Activated CD4-positive, alpha-beta T cell treated with anti-CD3 and anti-CD28 coated beads, Interleukin-2, amount 50 U/mL, for 1 hour (primary cell): ENCODE measurements at regions not wholly inside any gene's neighbourhood (a gene's known extent, or its start where the extent isn't known, plus 50 kb on each side); places are given as distances from the start of the nearest gene placed in this dataset.

Experiments
- DNase-seq: peaks from one replicate; pipeline ENCODE4 v3.0.0-alpha.2; 2020

DNA sequence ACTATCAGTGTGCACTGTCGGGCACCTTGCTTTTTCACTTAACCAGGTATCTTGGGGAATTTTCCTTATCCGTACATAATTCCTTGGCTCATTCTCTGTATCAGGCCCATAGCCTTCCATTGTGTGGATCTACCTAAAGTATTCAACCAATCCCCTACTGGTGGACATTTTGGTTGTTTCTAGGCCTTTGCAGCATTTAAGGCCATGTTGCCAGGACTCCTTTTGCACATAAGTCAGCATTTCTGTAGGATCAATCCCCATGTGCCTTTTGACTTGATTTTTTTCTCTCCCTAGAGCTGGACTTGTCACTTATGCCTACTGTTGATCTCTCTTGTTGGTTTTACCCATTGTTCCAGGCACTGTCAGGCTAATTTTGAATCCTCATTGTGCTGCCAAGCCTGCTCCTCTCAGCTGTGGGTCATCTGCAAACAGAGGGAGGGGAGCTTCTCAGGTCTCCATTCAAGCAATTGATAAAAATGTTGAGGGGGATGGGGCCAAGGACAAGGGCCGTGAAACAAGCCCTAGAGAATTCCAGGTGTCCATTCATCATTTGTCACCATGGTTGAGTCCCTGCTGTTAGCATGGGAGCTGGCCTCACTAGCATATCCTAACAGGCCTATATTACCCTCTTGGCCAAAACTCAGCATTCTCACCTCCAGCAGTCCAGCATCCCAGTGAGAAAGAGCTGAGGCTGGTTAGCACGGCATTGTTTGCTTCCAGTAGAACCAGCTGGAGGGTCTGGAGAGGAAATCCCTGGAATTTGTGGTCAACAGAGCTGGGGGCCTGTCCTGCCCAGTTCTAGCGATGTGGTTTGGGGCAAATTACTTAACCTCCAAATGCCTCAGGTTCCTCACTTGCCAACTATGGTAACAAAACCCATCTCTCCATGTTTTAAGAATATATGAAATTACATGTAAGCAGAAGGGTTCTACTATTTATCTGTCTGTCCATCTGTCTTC is 178.4 kb downstream of the MRPL14 start:
- no peak for DNase-seq

DNA sequence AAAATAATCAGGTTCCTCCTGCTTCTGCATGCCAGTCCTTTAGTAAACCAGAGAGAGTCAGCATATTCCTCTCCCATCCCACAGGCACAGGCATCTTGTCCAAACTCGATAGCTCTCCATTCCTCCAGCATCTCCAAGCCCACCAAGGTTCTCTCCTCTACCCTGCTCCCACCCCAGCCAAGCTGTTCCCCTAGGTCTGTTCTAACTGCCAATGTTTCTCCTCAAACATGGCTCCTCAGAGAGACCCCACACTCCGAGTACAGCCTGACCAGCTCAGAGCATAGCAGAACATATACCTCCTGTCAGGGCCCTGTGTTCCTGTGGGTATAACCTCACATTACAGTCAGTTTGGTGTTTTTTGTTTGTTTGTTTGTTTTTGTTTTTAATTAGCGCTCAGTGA is 177.8 kb downstream of the VEGFA start:
- DNase-seq, result no peak

GRCh38 chr6:43946641-43947363 is 176.8 kb downstream of the VEGFA start:
- DNase-seq, result no peak

DNA sequence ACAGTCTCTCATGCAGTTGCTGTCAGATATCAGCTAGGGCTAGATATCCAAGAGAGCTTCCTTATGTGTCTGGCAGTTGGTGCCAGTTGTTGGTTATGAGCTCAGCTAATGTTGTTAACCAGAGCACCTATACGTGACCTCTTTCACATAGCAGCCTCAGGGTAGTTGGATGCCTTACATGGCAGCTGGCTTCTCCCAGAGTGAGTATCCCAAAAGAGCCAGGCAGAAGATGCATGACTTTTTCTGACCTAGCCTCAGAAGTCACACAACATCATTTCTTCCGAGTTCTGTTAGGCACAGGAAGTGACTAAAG is 175.7 kb downstream of the VEGFA start:
- DNase-seq, result no peak

DNA sequence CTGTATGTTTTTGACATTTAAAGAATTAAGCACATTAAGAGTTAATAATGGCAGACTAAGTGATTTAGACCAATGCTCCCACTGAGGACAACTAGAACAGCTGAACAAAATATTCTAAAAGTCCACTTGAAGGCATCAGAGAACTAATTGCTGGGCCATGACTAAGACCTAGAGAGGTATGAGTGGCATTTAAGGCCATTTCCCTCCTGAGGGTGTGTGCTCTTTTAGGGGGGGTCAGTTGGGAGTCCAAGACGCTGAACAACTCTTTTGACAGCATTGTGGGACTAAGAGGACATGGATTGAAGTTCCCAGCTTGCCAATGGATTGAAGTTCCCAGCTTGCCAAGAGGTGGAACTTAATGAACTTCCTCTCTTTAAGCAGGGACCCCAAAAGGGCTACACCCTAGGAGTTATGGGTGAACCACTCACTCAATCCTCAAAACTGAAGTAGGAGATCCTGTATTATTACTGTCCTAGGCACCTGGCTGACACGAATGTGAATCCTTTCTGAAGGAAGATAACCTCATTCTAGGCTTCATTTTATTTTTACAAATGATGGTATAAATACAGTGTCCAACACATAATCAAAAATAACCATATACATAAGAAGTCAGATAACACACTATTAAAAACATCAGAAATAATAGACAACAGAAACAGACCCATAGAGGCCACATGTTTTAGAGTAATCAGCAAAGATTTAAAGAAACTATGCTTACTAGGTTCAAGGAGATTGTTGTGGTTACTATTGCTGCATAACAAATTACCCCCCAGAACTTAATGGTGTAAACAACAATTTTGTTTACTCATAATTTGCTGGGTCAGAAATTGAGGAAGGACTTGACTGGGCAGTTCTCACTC is 175.1 kb downstream of the VEGFA start:
- DNase-seq, result no peak

DNA sequence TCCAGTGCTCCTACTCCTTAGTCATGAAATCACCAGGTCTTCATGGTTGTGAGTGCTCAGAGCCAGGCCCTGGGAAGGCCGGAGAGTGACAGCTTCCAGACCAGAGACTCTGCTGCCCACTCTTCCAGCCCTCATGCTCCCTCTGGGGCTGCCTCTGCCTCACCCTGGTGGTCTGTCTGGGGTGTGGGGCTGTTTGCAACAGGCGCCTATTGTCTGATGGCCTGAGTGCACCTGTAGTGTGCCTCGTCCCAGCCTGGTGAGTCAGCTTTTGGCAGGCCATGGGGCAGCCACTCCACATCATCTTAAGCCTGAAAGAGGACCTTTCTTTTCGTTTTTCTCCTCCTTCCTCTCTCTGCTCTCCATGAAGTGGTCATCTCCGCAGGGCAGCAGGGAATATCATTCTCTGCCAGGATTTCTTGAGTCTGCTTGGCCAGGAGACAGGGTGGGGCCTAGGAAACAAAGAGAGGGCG is 173.8 kb downstream of the VEGFA start:
- DNase-seq, result no peak

GRCh38 chr6:43943099-43943766 is 173.2 kb downstream of the VEGFA start:
- no peak for DNase-seq

DNA sequence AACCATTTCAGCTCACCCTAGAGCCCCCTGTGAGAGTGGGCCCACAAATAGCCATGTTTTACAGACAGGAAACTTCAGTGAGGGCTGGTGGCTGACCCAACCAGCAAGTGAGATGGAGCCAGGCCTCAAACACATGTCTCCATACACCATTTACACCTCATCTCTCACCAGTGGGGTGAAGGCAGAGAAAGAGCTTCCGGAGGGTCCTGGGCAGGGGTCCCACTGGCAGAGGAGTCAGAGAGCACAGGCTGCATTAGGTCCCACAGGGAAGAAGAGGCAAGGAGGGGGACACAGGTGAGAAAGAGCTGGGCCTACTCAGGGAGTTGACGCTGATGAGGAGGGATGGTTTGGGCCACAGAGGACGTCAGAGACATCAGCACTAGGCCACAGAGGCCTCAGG is 172.6 kb downstream of the VEGFA start:
- no peak for DNase-seq

GRCh38 chr6:43942011-43942442 is 172.0 kb downstream of the VEGFA start:
- DNase-seq, result no peak

- DNase-seq, result no peak
These were observed 171.2 kb downstream of the VEGFA start for GRCh38 chr6:43941174-43941573.

DNA sequence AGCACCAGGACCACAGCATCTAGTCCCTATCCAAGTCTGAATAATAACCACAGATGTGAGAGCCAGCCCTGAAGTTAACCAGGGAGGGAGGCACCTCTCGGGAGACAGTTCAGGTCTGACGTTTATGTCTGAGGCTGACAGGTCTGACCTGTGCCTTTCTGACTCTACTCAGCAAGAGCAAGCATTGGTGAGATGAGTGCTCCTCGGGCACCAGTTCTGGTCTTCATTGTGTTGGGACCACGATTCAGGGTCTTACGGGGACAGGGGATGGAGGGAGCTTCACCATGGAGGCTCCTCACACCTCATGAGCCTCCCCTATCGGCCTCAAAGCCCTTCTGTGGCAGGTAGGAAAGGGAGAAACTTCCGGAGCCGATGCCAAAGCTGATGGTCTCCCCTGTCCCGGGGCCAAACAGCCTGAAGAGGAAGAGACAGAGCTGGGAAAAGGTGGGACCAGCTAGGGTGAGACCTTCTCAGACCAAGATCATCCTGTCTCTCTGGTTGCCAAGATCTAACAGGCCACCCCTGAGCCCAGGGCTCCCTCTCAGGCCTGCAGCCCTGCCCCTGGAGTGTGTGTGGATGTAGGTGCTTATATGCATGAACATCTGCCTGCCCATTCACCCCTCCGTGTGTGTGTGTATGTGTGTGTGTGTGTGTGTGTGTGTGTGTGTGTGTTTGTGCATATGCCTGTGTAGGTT is 170.5 kb downstream of the VEGFA start:
- DNase-seq, result no peak

GRCh38 chr6:43940071-43940392 is 170.0 kb downstream of the VEGFA start:
- no peak for DNase-seq

DNA sequence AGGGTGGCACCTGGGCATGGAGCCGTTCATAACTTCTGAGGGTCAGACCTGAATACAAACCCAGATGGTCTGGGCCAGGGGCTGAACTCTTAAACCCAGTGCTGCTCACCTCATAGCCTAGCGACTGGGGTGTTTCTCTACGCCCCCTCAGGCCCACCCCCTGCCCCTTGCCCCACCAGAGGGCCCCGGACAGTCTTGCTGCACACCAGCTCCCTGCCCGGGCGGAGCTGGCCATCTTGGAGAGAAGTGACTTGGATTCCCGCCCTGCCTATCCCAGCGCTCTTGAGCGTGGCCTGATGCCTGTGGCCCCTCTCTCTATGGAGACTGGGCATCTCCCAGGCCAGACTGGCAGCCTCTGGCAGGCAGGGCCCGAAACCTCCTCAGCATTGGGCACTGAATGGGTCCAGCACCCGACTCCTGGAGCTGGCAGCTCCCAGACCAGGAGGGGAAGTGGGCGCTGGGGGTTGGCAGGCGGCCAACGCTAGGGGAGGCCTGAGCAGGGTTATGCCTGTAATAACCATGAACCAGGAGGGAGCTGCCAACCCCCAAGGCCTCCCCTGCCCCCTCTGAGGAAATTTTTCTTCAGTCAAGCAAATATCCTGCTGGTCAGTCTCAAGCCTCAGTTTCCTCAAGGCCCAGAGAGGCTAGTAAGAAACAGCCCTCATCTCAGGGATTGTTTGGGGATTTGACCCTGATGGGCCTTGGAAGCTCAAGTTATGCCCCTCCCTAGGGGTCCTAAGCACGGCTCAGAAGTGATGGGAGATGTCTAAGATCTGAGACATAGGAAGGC is 169.5 kb downstream of the VEGFA start:
- no peak for DNase-seq

- no peak for DNase-seq
These were observed 168.4 kb downstream of the VEGFA start for GRCh38 chr6:43938178-43939105.

DNA sequence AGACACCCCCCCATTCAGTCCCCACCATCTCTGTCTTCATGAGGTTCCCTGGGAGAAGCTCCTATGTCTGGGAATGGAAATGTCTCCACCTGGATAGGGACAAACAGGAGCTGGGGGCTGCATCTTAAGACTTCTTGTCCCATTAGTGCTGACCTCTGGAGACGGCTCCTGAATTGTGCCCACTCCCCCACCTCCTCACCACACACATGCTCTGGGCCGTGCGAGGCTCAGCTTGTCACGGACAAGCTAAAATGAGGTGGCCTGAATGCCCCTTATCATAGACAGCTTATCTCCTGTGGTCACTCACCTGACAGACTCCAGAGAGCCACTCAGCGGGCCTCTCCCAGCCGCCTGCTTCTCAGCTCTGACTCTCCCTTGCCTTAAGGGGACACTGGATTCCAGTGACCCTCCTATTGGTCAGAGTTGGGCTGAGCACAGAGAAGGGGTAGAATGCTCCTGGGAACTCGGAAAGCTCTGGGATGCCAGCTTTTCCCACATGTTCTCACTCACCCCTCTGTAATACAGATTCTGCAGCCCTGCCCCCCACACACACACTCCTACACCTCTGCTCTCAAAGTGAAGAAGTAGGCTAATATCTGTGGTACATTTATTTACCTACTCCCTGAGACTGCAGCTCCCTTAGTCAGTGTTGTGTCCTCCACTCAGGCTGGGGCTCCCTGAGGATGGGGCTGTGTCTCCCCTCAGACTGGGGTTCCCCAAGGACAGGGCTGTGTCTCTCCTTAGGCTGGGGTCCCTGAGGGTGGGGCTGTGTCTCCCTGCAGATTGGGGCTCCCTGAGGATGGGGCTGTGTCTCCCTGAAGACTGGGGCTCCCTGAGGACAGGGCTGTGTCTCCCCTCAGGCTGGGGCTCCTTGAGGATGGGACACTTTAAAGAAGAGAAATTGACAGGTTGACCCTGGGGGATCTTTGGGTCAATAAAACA is 167.5 kb downstream of the VEGFA start:
- no peak for DNase-seq

GRCh38 chr6:43936476-43936875 is 166.5 kb downstream of the VEGFA start:
- no peak for DNase-seq

DNA sequence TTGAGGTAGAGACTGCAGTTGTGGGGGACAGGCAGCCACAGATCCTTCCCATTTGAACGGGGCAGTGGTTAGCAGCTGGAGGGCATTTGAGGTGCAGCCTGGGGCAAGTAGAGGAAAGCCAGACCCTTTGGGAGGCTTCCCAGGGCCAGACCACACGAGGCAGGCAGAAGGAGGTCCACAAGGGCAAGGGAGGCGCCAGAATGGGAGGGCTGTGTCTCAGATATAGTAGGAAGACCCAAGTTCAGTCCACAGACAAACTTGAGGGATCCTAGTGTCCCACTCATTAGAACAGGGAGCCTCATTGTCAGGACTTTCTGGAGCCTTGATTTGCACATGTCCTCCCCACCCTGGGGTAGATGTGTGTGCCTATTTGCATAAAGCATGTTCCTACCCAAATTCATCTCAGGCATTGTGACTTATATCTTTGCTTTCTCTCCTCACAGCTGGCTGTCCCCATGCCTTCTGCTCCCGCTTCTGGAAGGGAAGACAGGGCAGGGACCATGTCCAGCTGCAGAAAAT is 166.0 kb downstream of the VEGFA start:
- DNase-seq, result no peak

DNA sequence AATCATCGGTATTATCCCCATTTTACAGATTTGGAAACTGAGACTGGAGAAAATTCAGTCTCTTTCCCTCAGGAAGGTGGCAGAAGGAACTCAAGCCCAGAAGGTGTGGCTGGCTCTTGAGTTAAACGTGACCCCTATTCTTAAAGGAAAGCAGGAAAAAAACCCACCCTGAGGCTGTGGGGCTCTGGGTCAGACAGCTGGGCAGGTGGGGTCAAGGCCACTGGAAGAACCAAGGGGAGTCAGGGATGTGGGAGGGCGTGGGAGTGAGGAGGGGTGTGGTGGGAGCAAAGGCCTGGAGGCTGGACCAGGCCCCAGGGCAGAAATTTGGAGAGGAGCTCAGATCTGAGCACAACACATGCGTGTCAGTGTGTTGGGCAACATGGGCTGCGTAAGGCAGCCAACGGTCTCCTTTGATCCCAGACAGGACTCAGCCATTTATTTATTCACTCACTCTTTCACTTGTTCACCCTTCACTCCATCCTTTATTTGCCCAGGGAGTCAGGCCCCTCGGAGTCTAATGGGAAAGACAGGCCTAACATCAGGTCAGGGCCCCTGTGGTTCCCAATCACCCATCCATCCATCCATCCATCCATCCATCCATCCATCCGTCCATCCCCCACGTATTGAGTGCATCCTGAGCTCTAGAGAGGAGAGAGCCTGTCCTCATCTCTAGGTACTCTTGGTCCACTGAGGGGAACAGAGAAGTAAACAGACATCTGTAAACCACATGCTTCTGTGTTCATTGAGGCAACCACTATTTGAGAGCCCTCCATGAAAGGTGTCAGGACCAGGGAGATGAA is 165.0 kb downstream of the VEGFA start:
- DNase-seq, result no peak
